Fibroblast of villous mesenchyme (primary cell): ENCODE measurements at regions not wholly inside any gene's neighbourhood (a gene's known extent, or its start where the extent isn't known, plus 50 kb on each side); places are given as distances from the start of the nearest gene placed in this dataset.
A peak's percentile ranks its signal among the peaks of the same experiment; 100 is the strongest.
"Not testable (repeated sequence)": the region's sequence is repeated elsewhere in the genome, so short reads cannot be mapped to it uniquely, and the experiment has no call there.

Source experiments
- DNase-seq: peaks from one replicate; pipeline ENCODE4 v3.0.0-alpha.2; 2010; ENCODE audit warnings: low read depth
- H3K4me3 ChIP-seq: 2 replicates; pipeline ENCODE4 v1.5.1; 2011; ENCODE audit warnings: low read depth, mild to moderate bottlenecking, low read length
- TF ChIP-seq, protein P1 (sequence below): IDR thresholded peaks from 2 replicates; pipeline ENCODE4 v1.5.1; 2012; ENCODE audit warnings: low read depth, mild to moderate bottlenecking, low read length; ENCODE audit not compliant: insufficient read depth

DNA sequence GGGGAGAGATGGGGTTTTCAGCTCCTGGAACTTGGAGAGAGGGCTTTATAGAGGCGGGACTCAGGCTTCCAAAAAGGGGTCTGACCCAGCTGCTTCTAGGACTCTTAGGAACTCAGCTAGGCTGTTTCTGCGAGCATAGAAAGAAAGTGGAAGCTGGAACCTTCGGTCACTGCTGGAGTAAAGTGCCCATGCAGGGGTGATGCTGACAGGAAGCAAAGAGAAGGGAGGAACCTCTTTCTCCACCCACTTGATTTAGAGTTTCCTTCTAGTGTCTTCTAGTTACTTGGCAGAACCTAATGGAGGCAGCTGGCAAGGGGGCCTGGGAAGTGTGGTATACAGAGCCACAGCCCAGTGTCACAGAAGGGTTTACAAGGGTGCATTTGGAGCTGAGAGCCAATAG, 283.6 kb downstream of the QKI start:
- DNase-seq, result no peak
- no peak overlapping the region for H3K4me3 ChIP-seq
- TF ChIP-seq, protein P1, sequence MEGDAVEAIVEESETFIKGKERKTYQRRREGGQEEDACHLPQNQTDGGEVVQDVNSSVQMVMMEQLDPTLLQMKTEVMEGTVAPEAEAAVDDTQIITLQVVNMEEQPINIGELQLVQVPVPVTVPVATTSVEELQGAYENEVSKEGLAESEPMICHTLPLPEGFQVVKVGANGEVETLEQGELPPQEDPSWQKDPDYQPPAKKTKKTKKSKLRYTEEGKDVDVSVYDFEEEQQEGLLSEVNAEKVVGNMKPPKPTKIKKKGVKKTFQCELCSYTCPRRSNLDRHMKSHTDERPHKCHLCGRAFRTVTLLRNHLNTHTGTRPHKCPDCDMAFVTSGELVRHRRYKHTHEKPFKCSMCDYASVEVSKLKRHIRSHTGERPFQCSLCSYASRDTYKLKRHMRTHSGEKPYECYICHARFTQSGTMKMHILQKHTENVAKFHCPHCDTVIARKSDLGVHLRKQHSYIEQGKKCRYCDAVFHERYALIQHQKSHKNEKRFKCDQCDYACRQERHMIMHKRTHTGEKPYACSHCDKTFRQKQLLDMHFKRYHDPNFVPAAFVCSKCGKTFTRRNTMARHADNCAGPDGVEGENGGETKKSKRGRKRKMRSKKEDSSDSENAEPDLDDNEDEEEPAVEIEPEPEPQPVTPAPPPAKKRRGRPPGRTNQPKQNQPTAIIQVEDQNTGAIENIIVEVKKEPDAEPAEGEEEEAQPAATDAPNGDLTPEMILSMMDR, result no peak

DNA sequence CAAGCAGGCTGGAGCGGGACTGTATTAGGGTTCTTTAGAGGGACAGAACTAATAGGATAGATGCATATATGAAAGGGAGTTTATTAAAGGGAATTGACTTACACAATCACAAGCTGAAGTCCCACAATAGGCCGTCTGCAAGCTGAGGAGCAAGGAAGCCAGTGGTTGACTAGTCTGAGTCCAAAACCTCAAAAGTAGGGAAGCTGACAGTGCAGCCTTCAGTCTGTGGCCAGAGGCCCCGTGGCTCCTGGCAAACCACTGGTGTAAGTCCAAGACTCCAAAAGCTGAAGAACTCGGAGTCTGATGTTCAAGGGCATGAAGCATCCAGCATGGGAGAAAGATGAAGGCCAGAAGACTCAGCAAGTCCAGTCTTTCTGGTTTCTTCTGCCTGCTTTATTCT, 281.8 kb downstream of the QKI start:
- not testable (repeated sequence) for H3K4me3 ChIP-seq, DNase-seq

DNA sequence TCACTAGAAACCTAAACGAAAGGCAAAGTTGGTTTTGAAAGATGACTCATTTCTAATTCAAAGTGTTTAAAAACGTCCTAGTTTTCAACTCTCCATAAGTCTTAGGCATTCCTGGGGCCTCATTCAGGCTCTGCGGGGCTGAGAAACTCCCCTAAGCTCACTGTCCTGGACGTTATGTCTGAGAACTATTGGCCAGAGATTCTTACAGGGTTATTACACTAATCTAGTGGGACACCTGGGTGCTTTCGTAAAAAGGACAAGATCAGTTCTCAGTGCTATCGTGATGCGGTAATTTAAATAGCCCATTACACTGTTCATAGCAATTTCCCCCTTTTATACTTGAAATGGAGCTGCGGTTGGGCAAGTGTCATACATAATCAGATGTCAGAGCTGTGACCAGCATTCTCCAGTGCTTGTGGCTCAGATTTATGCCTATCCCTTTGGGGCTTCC, 280.9 kb downstream of the QKI start:
- DNase-seq, result peak; percentile 18
- H3K4me3 ChIP-seq, result no peak overlapping the region
- TF ChIP-seq, protein P1, result no peak

DNA sequence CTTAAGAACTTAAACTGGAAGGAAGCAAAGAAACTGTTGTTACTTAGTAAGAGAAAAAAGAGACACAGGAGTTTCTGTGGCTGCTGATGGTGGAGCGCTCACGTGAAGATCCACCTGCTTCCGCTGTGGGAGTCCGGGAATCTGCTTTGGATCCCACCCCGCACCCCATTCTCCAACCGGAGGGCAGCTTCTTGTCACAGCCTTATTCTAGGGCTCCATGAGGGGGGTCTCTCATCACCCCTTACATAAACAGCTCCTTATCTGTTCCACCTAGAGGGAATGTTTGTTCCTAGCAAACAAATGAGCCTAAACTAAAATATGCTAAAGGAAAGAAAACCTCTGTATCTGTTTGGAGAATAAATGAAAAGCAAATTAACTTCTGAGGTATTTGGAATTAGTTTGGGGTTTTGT, 280.5 kb downstream of the QKI start:
- no peak for DNase-seq
- no peak overlapping the region for H3K4me3 ChIP-seq
- TF ChIP-seq, protein P1, result no peak

DNA sequence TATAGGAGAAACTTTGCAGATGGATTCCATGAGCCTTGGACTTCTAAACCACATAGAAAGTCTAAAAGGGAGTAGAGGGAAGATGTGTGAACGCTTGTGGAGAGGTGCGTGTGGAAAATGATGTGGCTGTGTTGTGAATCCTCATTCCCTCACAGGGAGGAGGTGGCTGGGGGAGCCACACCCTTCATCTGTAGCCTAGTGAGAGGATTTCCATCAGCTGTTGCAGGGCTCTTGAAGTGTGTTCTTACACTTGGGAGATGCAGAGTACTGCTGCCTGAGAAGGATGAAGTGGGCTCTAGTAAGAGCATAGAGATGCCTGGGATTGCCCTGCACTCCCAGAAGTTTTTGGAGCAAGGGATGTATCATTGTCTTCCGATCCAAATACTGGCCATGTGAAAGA, 279.6 kb downstream of the QKI start:
- no peak for DNase-seq
- TF ChIP-seq, protein P1, result no peak
- H3K4me3 ChIP-seq, result no peak overlapping the region

DNA sequence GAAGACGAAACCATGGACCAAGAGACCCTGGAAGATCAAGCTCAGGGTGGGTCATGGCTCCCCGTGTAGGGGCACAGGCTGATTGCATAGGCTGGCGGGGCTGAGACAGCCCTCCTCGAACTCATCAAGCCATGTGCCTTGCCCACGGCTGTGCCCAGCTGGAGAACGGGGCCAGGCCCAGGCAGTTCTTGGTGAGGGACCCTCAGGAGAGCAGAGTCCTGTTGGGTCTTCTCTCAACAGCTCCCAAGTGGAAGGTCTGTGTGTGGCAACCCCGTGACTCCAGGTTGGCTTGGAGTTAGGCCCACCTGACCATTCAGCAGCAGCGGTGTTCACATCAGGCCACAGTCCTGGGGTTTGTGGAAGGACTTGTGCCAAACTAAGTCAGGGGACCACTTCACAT, 276.5 kb downstream of the QKI start:
- TF ChIP-seq, protein P1, result no peak
- no peak overlapping the region for H3K4me3 ChIP-seq
- no peak for DNase-seq

DNA sequence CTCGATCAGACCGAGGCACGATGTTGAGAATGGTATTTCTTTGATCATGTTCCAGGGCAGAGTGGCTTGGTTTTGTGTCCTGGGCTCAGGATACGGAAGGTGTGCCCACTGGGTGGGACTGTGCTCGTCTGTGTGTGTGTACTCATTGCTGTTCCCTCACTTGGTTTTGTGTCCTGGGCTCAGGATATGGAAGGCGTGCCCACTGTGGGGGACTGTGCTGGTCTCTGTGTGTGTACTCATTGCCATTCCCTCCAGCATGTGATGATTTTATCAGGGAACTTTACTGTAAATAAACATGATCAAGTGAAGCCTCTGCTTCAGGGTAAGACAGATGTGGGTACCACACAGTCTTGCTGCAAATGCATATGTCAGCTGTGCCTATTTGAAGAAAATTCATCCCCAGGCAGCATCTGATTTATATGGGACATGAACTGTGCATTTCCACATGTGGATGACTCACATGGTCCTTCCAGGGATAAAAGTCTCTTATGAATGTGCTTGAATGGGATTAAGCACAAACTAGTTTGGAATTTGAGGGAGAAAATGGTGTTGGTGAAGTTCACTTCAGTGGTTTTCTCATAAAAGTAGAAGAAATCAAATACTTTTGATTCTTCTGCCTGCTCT, 274.3 kb downstream of the QKI start:
- no peak overlapping the region for H3K4me3 ChIP-seq
- TF ChIP-seq, protein P1, result no peak
- DNase-seq, result peak; percentile 28

DNA sequence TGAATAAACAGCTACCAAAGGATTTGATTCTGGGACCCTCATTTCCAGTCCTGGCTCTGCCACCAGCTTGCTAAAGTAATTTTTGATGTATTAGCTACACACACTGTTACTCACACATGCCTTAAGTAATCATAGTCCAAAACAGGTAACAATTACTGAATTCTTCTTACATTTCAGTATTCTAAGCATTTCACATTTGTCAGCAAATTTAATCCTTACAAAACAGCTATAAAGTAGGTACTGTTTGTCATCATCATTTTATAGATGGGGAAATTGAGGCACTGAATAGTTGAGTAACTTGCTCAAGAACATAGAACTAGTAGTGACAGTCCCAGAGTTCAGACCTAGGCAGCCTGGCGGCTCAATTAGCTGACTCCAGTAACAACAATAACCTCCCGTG, 272.6 kb downstream of the QKI start:
- H3K4me3 ChIP-seq, result no peak overlapping the region
- TF ChIP-seq, protein P1, result no peak
- no peak for DNase-seq
